Tibial nerve (tissue), 4 donors: ENCODE measurements at regions not wholly inside any gene's neighbourhood (a gene's known extent, or its start where the extent isn't known, plus 50 kb on each side); places are given as distances from the start of the nearest gene placed in this dataset.

Experiments used
- DNase-seq, 2 donors: peaks; one replicate each; pipeline ENCODE4 v3.0.0-alpha.2; 2019; ENCODE audit warnings: low spot score in 2 of 2
- H3K27ac ChIP-seq, 4 donors: fragments of 200-600 bp; sonication (generic) in 3 of 4; one replicate each; pipeline ENCODE4 v1.5.1; 2017 to 2019; ENCODE audit warnings: mild to moderate bottlenecking in 1 of 4
- H3K27me3 ChIP-seq, 2 donors: fragments of 200-600 bp; sonication (generic) in 1 of 2; one replicate each; pipeline versions ENCODE4 v1.5.1 to v1.6.0; 2017 to 2019
- H3K36me3 ChIP-seq, 3 donors: fragments of 200-600 bp; sonication (generic); one replicate each; pipeline ENCODE4 v1.5.1; 2018 to 2019
- H3K4me1 ChIP-seq, 4 donors: fragments of 200-600 bp; sonication (generic) in 3 of 4; one replicate each; pipeline ENCODE4 v1.5.1; 2017 to 2019
- H3K4me3 ChIP-seq, 4 donors: fragments of 200-600 bp; sonication (generic) in 3 of 4; one replicate each; pipeline ENCODE4 v1.5.1; 2017 to 2019; ENCODE audit warnings: mild to moderate bottlenecking in 1 of 4, moderate library complexity in 1 of 4
- H3K9me3 ChIP-seq, 4 donors: fragments of 200-600 bp; sonication (generic) in 3 of 4; one replicate each; pipeline ENCODE4 v1.5.1; 2017 to 2019
- EP300 ChIP-seq, 2 donors: sonication (generic); formaldehyde crosslinking; IDR thresholded peaks; one replicate each; pipeline ENCODE4 v1.6.1; 2017; ENCODE audit warnings: antibody characterized with exemption in 2 of 2, mild to moderate bottlenecking in 1 of 2
- POLR2A ChIP-seq, 2 donors: fragments of 450-650 bp; IDR thresholded peaks; one replicate each; pipeline ENCODE4 v1.6.1; 2017; ENCODE audit warnings: antibody characterized with exemption in 2 of 2, mild to moderate bottlenecking in 2 of 2, moderate library complexity in 2 of 2
- WGBS, 2 donors: methylation state at CpG; one replicate each; pipeline ENCODE4 v1.1.5; 2018; 5-methylcytosine and 5-hydroxymethylcytosine counted together
- TF ChIP-seq, protein P1 (sequence below), 5 experiments: fragments of 200-600 bp in 3 of 5; fragments of 450-650 bp in 2 of 5; sonication (generic) in 3 of 5; IDR thresholded peaks; one replicate each; pipeline ENCODE4 v1.5.1; 2016 to 2019; ENCODE audit warnings: antibody characterized with exemption in 5 of 5, mild to moderate bottlenecking in 3 of 5, moderate library complexity in 2 of 5

DNA sequence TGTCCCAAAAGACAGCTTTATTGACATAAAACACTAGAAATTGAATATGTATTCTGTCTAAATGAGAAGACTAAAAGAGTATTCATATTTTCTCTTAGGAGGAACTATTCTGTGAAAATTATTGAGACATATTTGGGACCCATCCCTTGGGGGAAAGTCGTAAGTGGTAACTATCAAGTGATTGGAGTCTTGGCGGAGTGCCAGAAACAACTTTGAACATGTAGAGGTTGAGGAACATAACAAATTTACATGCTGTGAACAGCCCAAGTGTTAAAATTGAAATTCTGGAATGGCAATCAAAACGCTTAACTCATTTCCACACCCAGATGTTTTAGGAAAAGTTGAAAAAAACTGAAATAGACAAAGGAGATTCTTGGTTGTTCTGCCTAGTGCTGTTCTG, 1034.6 kb downstream of the NSUN3 start:
- peak in 1 of 2 donors; percentile 16 for DNase-seq
- Histone ChIP-seq H3K27me3 (no peaks in the 10 kb centered on the region), H3K9me3 (no peaks in the 10 kb centered on the region), H3K4me1 (no peaks in the 10 kb centered on the region), H3K27ac (no peak overlapping the region), H3K4me3 (no peak overlapping the region), H3K36me3 (no peaks in the 10 kb centered on the region)
- TF ChIP-seq POLR2A (IDR thresholded peaks at IDR 0.05) (no peak), EP300 (IDR thresholded peaks at IDR 0.05) (no peak)
- TF ChIP-seq, protein P1, sequence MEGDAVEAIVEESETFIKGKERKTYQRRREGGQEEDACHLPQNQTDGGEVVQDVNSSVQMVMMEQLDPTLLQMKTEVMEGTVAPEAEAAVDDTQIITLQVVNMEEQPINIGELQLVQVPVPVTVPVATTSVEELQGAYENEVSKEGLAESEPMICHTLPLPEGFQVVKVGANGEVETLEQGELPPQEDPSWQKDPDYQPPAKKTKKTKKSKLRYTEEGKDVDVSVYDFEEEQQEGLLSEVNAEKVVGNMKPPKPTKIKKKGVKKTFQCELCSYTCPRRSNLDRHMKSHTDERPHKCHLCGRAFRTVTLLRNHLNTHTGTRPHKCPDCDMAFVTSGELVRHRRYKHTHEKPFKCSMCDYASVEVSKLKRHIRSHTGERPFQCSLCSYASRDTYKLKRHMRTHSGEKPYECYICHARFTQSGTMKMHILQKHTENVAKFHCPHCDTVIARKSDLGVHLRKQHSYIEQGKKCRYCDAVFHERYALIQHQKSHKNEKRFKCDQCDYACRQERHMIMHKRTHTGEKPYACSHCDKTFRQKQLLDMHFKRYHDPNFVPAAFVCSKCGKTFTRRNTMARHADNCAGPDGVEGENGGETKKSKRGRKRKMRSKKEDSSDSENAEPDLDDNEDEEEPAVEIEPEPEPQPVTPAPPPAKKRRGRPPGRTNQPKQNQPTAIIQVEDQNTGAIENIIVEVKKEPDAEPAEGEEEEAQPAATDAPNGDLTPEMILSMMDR (IDR thresholded peaks at IDR 0.05) = no peak
- 45% methylated on average over 3 of the region's 3 CpGs for WGBS, 2 donors

DNA sequence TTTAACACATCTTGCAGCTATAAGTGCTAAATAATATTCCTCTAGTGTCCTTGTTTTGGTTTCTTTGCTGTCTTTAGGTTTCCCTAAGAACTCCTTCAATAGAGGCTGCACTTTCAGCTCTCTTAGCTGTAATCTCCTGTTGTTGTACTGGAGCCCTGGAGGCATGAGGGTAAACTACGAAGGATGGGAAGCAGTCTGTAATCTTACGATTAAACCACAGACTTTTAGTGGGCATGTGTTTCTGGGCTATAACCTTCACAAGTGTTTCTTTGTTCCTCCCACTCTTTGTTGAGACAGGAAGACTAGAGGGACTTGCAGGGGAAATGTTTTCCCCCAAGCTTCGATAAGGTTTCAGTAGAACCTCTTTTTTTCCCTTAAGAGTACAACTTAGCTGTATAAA, 1058.1 kb downstream of the NSUN3 start:
- no peaks in the 10 kb centered on the region for H3K4me1 ChIP-seq
- no peak for DNase-seq
- H3K9me3 ChIP-seq = no peaks in the 10 kb centered on the region
- TF ChIP-seq, protein P1 (IDR thresholded peaks at IDR 0.05) = no peak
- TF ChIP-seq POLR2A (IDR thresholded peaks at IDR 0.05) (no peak), EP300 (IDR thresholded peaks at IDR 0.05) (no peak)
- no peak overlapping the region for H3K4me3 ChIP-seq
- 8 to 12% methylated on average over 3 of the region's 3 CpGs for WGBS, 2 donors
- H3K27ac ChIP-seq = no peak overlapping the region
- H3K36me3 ChIP-seq = no peaks in the 10 kb centered on the region
- H3K27me3 ChIP-seq = no peaks in the 10 kb centered on the region

DNA sequence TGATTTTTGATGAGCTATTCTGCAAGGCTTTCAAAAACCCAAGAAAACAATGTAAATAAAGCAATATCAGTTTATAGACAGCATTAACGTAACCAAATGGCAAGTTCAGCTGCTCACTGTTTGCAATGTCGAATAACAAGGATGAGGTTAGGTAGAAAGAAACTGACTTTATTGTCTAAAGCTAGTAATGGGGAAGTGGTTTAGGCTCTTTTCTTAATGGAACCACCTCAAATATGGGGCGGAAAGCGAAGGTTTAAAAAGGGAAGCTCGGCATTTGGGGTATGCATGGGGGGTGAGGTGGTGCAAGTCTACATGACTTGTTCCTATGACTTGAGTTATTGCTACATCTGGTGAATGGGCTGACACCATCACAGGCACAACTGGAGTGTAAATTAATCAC, 1060.2 kb downstream of the NSUN3 start:
- H3K9me3 ChIP-seq = no peaks in the 10 kb centered on the region
- no peak overlapping the region for H3K4me3 ChIP-seq
- WGBS, 2 donors = 77 to 92% methylated on average over 5 of the region's 5 CpGs
- no peaks in the 10 kb centered on the region for H3K27me3 ChIP-seq
- TF ChIP-seq POLR2A (IDR thresholded peaks at IDR 0.05) (no peak), EP300 (IDR thresholded peaks at IDR 0.05) (no peak)
- TF ChIP-seq, protein P1 (IDR thresholded peaks at IDR 0.05) = no peak
- no peaks in the 10 kb centered on the region for H3K4me1 ChIP-seq
- no peaks in the 10 kb centered on the region for H3K36me3 ChIP-seq
- H3K27ac ChIP-seq = no peak overlapping the region
- no peak for DNase-seq

DNA sequence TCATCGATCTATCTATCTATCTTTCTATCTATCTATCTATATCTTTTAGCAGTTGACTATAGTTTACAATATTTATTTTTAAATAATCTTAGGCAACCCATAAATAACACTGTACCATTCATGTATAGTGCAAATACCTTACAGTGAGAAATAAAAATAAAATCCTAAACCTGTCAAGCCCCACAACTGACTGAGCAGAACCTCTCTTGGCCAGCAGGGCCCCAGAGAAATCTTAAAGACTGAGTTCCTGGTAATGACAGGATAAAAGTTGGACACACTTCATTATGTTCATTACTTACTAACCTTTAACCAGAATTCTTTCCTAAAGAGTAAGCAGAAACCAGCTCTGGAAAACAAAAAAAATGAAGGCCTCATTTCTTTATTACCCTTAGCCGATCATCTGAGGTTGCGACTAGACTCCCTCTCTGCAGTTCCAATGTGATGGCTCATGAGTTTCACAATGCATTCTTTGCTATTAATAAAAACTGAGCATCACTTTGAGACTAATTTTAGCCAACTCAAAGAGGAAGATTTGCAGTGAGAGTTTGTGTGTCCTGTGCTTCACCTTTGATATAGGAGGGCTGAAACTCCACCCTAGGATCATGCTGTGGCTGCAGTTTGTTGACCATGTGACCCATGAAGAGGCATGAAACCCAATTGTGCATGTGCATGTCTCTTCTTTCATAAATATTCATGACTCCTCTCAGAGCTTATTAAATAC, 1072.0 kb downstream of the NSUN3 start:
- H3K4me1 ChIP-seq = no peaks in the 10 kb centered on the region
- no peak overlapping the region for H3K4me3 ChIP-seq
- 74 to 81% methylated on average over 3 of the region's 3 CpGs for WGBS, 2 donors
- H3K27me3 ChIP-seq = no peaks in the 10 kb centered on the region
- no peak for DNase-seq
- no peak overlapping the region for H3K27ac ChIP-seq
- no peak for TF ChIP-seq POLR2A (IDR thresholded peaks at IDR 0.05)
- no peak for TF ChIP-seq EP300 (IDR thresholded peaks at IDR 0.05)
- TF ChIP-seq, protein P1 (IDR thresholded peaks at IDR 0.05) = no peak
- no peaks in the 10 kb centered on the region for H3K9me3 ChIP-seq
- H3K36me3 ChIP-seq = no peaks in the 10 kb centered on the region

DNA sequence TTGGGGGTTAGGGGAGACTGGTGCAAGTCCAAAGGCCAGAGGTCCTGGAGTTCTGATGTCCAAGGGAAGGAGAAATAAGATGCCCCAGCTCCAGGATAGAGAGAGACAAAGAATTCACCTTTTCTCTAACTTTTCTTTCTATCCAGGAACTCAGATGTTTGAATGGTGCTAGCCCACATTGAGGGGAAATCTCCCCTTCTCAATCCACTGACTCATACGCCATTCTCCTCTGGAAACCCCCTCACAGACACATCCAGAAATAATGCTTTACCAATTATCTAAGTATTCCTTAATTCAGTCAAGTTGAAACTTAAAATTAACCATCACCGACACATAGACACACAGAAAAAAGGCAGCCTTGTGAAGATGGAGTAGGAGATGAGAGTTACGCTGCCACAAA, 1085.2 kb downstream of the NSUN3 start:
- DNase-seq = no peak
- WGBS, 2 donors = 94 to 95% methylated on average over 3 of the region's 3 CpGs
- TF ChIP-seq, protein P1 (IDR thresholded peaks at IDR 0.05) = no peak
- TF ChIP-seq EP300 (IDR thresholded peaks at IDR 0.05) (no peak), POLR2A (IDR thresholded peaks at IDR 0.05) (no peak)
- Histone ChIP-seq H3K36me3 (no peaks in the 10 kb centered on the region), H3K9me3 (no peaks in the 10 kb centered on the region), H3K4me3 (no peak overlapping the region), H3K4me1 (no peaks in the 10 kb centered on the region), H3K27ac (no peak overlapping the region), H3K27me3 (no peaks in the 10 kb centered on the region)
